Muscle of arm (tissue), 1 donor: ENCODE measurements at regions not wholly inside any gene's neighbourhood (a gene's known extent, or its start where the extent isn't known, plus 50 kb on each side); places are given as distances from the start of the nearest gene placed in this dataset.
"Not testable (repeated sequence)": the region's sequence is repeated elsewhere in the genome, so short reads cannot be mapped to it uniquely, and the experiment has no call there.

Experiments used
- DNase-seq: peaks from one replicate; pipeline ENCODE4 v3.0.0-alpha.2; 2013

GRCh38 chr11:23484146-23484545, 623.9 kb upstream of the CCDC179 start:
- not testable (repeated sequence) for DNase-seq

GRCh38 chr11:23484618-23485017, 624.3 kb upstream of the CCDC179 start:
- DNase-seq = not testable (repeated sequence)

- no peak for DNase-seq
Observed at GRCh38 chr11:23490557-23491235, 630.4 kb upstream of the CCDC179 start.

- DNase-seq = no peak
Observed at GRCh38 chr11:23494981-23495380, 634.7 kb upstream of the CCDC179 start.

- no peak for DNase-seq
Observed at GRCh38 chr11:23496340-23496739, 636.1 kb upstream of the CCDC179 start.

- no peak for DNase-seq
Observed at GRCh38 chr11:23497040-23497439, 636.8 kb upstream of the CCDC179 start.

- no peak for DNase-seq
Observed at GRCh38 chr11:23502389-23502788, 642.1 kb upstream of the CCDC179 start.

GRCh38 chr11:23502826-23503225, 642.6 kb upstream of the CCDC179 start:
- DNase-seq = no peak

- DNase-seq = no peak
Observed at GRCh38 chr11:23509023-23509422, 648.7 kb upstream of the CCDC179 start.

GRCh38 chr11:23509821-23510220, 649.5 kb upstream of the CCDC179 start:
- no peak for DNase-seq

- no peak for DNase-seq
Observed at GRCh38 chr11:23519194-23519593, 658.9 kb upstream of the CCDC179 start.

GRCh38 chr11:23520226-23520960, 660.1 kb upstream of the CCDC179 start:
- DNase-seq = no peak

- no peak for DNase-seq
Observed at GRCh38 chr11:23536907-23537306, 676.6 kb upstream of the CCDC179 start.

GRCh38 chr11:23539556-23539955, 679.3 kb upstream of the CCDC179 start:
- DNase-seq = no peak

GRCh38 chr11:23540101-23540561, 679.9 kb upstream of the CCDC179 start:
- DNase-seq = peak; percentile 37

- DNase-seq = no peak
Observed at GRCh38 chr11:23542189-23542588, 681.9 kb upstream of the CCDC179 start.

GRCh38 chr11:23542816-23543215, 682.5 kb upstream of the CCDC179 start:
- DNase-seq = no peak

GRCh38 chr11:23543651-23544222, 683.5 kb upstream of the CCDC179 start:
- DNase-seq = no peak

- DNase-seq = no peak
Observed at GRCh38 chr11:23551706-23552105, 691.4 kb upstream of the CCDC179 start.

- DNase-seq = no peak
Observed at GRCh38 chr11:23554002-23554401, 693.7 kb upstream of the CCDC179 start.

- DNase-seq = peak; percentile 70
Observed at GRCh38 chr11:23555085-23555484, 694.8 kb upstream of the CCDC179 start.

GRCh38 chr11:23556163-23556750, 696.0 kb upstream of the CCDC179 start:
- no peak for DNase-seq

GRCh38 chr11:23563591-23563990, 703.3 kb upstream of the CCDC179 start:
- no peak for DNase-seq
